ENCODE measurements at regions not wholly inside any gene's neighbourhood (a gene's known extent, or its start where the extent isn't known, plus 50 kb on each side); places are given as distances from the start of the nearest gene placed in this dataset.
"Not testable (repeated sequence)": the region's sequence is repeated elsewhere in the genome, so short reads cannot be mapped to it uniquely, and the experiment has no call there.

GRCh38 chr21:5105939-5106708 is 5415.3 kb upstream of the TPTE start:
- not testable (repeated sequence) for DNase-seq

DNA sequence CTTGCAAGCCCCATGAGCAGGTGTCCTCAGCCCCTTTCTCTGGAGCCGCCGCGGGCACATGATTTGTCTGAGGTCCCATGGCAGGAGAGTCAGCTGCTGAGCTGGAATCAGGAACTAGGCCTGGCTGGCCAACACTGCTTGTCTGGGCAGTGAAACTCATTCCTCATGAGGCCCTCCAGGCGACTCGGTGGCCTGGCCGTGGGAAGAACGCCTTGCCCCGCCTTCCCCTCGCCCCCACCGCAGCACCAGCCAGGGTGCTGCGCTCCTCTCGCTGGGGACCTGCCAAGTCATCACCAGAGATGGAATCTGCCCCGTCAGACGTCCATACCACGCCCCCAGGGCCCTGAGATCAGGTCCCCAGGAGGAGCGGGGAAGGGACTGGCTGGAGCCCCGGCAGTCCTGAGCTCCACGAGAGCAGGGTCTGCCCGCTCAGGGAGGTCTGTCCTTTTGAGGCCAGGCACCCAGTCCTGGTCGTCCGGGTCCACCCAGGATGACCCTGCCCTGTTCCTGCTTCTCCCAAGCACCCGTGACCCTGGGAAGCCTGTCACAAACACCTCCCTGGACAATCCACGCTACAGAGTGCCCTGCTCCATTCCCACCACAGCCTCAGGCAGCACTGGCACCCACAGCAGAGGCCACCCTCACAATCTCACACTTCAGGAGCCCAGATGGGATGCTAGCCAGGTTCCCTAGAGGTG is 5414.5 kb upstream of the TPTE start:
- DNase-seq, result not testable (repeated sequence)

DNA sequence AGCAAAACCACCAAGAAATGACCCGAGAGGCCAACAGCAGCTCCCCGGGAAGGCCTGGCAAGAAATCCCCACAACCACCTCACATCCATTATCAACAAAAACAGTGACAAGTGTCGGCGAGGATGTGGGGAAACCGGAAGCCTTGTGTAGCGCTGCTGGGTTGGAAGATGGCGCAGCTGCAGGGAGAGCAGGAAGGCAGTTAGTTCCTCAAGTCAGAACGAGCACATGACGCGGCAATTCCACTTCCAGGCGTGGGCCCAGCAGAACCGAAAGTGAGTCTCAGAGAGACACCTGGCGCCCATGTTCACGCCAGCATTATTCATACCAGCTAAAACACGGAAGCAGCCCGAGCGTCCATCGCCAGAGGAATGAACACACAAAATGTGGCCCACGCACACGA is 5413.7 kb upstream of the TPTE start:
- DNase-seq, result not testable (repeated sequence)

GRCh38 chr21:5108048-5108775 is 5413.2 kb upstream of the TPTE start:
- not testable (repeated sequence) for DNase-seq

DNA sequence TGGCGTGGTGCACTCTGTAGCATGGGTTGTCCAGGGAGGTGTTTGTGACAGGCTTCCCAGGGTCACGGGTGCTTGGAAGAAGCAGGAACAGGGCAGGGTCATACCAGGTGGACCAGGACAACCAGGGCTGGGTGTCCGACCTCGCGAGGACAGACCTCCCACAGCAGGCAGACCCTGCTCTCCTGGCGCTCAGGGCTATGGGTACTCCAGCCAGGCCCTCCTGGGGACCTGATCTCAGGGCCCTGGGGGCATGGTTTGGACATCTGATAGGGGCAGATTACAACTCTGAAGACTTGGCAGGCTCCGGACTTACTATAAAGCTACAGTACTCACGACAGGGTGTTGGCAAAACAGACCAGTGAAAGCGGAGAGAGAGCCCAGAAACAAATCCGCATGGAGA is 5410.2 kb upstream of the TPTE start:
- not testable (repeated sequence) for DNase-seq

- DNase-seq, result not testable (repeated sequence)
Measured at GRCh38 chr21:5113092-5113491, 5408.3 kb upstream of the TPTE start.

- not testable (repeated sequence) for DNase-seq
Measured at GRCh38 chr21:5114468-5114867, 5406.9 kb upstream of the TPTE start.

GRCh38 chr21:5114893-5115645 is 5406.3 kb upstream of the TPTE start:
- DNase-seq, result peak; percentile 0

DNA sequence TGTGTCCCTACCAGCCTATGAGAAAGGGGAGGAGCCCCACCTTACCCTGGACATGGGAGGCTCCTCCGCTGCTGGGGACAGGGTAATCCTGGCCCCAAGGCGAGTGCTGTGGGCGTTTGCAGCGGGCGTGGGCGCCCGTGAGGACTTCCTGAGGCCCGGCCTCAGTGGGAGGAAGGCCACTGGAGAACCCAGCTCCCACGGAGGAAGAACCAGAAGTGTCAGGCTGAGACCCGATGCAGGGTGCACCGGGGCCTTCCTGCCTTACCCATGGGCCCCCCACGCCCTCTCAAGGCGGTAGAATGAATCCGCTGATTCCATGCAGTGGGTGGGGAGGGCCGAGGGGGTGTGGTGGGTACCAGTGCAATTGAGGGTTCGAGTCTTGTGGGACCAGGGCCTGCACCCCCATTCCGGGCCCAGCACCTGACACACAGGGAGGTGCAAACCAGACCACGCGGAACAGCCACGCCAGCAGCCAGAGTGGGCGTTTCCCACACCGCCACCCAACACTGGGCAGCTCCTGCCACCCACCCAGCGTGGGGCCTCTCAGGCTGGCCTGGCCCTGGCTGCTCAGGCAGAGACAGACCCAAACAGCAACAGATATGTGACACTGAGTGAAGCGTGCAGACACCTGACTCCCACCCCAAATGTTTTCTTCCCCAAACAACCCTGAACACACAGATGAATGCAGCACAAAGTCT is 5405.6 kb upstream of the TPTE start:
- DNase-seq, result not testable (repeated sequence)

GRCh38 chr21:5116344-5117123 is 5404.8 kb upstream of the TPTE start:
- not testable (repeated sequence) for DNase-seq

GRCh38 chr21:5117135-5117534 is 5404.2 kb upstream of the TPTE start:
- not testable (repeated sequence) for DNase-seq

GRCh38 chr21:5117666-5118295 is 5403.6 kb upstream of the TPTE start:
- DNase-seq, result not testable (repeated sequence)

DNA sequence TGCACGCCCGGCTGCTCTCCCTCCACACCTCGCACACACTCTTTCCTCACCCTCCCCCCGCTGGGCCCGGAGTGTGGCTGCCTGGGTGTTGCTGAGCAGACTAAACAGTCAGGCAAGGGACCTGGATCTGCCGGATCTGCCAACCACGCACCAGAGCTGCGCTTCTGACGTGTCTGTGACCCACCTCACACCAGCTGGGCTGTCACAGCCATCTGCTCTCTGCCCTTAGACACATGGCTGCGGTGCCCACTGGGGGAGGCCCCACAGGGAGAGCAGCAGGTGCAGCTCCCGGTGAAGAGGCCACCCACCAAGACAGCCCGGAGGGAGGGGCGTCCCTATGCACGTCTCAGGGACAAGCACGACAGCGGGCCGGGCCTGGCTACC is 5403.1 kb upstream of the TPTE start:
- DNase-seq, result not testable (repeated sequence)

- not testable (repeated sequence) for DNase-seq
Measured at GRCh38 chr21:5119179-5119578, 5402.2 kb upstream of the TPTE start.

- DNase-seq, result not testable (repeated sequence)
Measured at GRCh38 chr21:5121399-5121798, 5400.0 kb upstream of the TPTE start.

DNA sequence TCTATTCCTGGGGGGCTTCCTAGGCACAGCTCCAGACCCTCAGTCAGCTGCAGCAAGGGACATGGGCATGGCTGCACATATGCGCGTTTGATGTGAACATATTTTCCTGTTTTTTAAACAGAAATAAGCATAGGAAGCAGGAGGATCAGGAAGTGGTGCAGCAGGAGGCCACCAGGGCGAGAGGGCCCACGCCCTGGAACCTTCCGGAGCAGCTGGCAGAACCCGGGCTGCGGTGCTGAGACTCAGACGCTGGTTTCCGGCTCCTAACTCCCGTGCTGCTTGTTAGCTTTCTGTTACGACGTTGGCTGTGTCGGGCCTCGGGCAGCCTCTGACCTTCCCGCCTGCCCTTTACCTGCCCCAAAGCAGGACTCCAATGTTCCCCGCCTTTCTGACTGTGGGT is 5399.5 kb upstream of the TPTE start:
- DNase-seq, result not testable (repeated sequence)

GRCh38 chr21:5123655-5124054 is 5397.7 kb upstream of the TPTE start:
- DNase-seq, result not testable (repeated sequence)

DNA sequence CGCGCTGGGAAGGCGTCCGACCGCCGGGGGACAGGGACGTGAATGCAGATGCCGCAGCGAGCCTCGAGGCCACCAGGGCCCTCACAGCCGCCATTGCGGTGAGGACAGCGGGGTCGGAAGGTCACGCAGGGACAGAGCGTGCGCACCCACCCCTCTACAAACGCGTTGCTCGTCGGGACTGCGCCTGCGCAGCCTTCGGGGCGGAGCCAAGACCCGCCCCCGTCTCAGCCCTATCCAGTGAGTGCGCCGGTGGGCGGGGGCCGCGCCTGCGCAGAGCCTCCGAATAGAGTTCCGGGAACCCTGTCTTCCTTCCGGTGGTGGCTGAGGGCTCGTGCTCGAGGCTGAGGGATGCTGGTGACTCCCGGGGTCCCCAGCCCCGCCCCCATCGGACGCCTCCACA is 5393.1 kb upstream of the TPTE start:
- peak; percentile 80 for DNase-seq

- not testable (repeated sequence) for DNase-seq
Measured at GRCh38 chr21:5133824-5134223, 5387.6 kb upstream of the TPTE start.

DNA sequence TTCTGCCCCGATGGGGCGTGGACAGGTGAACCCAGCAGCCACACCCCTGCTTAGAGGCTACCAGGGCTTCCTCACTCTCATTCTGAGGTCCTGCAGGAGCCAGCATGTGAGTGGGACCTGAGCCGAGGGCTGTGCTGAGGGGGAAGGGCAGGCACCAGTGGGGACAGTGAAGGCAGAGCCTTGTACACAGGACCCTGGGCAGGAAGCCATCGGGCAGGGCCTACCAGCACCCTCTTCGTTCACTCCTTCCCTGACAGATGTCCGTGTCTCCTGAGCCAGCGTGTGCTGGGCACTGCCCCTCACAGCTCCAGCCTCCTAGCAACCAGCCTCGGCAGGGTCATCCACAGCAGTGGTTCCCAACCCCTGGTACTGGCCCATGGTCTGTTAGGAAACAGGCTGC is 5385.0 kb upstream of the TPTE start:
- DNase-seq, result not testable (repeated sequence)

DNA sequence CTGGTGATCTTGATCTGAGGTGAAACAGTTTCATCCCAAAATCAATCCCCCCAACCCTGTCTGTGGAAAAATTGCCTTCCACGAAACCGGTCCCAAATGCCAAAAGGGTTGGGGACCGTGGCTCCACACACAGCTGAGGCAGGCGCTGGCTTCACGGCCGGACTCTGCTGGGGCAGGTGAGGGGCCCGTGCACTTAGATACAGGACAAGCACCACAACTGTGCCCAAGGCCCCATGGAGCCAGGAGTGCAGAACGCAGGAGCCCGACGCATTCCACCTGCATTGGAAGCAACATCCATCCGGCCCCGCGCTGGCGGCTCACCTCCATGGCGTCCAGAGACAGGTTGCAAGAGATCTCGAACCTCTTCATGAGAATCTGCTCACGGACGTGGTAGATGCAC is 5384.4 kb upstream of the TPTE start:
- not testable (repeated sequence) for DNase-seq

All from hematopoietic multipotent progenitor cell treated with erythropoietin and hydrocortisone succinate and interleukin-3 and kit ligand, for 6 days (in vitro differentiated cells).